ENCODE measurements at regions not wholly inside any gene's neighbourhood (a gene's known extent, or its start where the extent isn't known, plus 50 kb on each side); places are given as distances from the start of the nearest gene placed in this dataset.

GRCh38 chr19:29326351-29326750 is 113.4 kb upstream of the UQCRFS1 start:
- Histone ChIP-seq H2BK12ac (ENCODE audit: low read length) (no peak overlapping the region), H2AFZ (ENCODE audit: low read length) (no peak overlapping the region), H3K79me1 (ENCODE audit: low read depth, low read length) (no peaks in the 10 kb centered on the region), H3K4me1 (ENCODE audit: control insufficient read depth in 2 of 2, insufficient read depth in 1 of 2, low read depth in 1 of 2, low read length in 2 of 2) (no peaks in the 10 kb centered on the region), H3K4me2 (ENCODE audit: insufficient read depth, low read length, poor library complexity, severe bottlenecking) (no peak overlapping the region), H3K27ac (replicated peaks; ENCODE audit: low read length) (no peak overlapping the region), H3K9me3 (replicated peaks in 1 of 2; ENCODE audit: control insufficient read depth in 2 of 2, insufficient read depth in 1 of 2, low read depth in 1 of 2, low read length in 2 of 2) (peaks cover 0 to 2% of the 10 kb centered on the region in 2 donors), H2BK120ac (ENCODE audit: low read depth, low read length) (no peak overlapping the region), H4K8ac (ENCODE audit: low read depth, low read length) (no peak overlapping the region), H3K4ac (ENCODE audit: low read length) (no peak overlapping the region), H2BK15ac (ENCODE audit: low read length) (no peak overlapping the region), H2BK5ac (ENCODE audit: low read length) (no peak overlapping the region), H3K18ac (ENCODE audit: low read length) (no peak overlapping the region), H3K9ac (ENCODE audit: low read depth, low read length, poor library complexity) (no peak overlapping the region), H3K23ac (ENCODE audit: low read depth, low read length, poor library complexity) (no peak overlapping the region), H3K36me3 (replicated peaks in 1 of 2; ENCODE audit: control insufficient read depth in 2 of 2, insufficient read depth in 2 of 2, low read length in 2 of 2) (no peaks in the 10 kb centered on the region), H4K91ac (ENCODE audit: low read depth, low read length, poor library complexity) (no peak overlapping the region), H3K4me3 (ENCODE audit: low read length in 2 of 2) (no peak overlapping the region), H3K14ac (ENCODE audit: low read length) (no peak overlapping the region), H3K27me3 (ENCODE audit: control insufficient read depth in 3 of 3, insufficient read depth in 3 of 3, low read depth in 1 of 3, low read length in 3 of 3) (peaks cover 0 to 9% (median 0%) of the 10 kb centered on the region in 3 experiments), H2AK5ac (ENCODE audit: low read depth, low read length) (no peak overlapping the region)
- WGBS, 2 donors (ENCODE audit: extremely low coverage in 2 of 2, insufficient read length in 2 of 2, insufficient replicate concordance in 1 of 2): no CpG with 5 or more reads among the region's 4 CpGs
- no peak for DNase-seq (ENCODE audit: low spot score)

GRCh38 chr19:29326849-29327840 is 114.2 kb upstream of the UQCRFS1 start:
- no peak overlapping the region for H3K4me2 ChIP-seq (ENCODE audit: insufficient read depth, low read length, poor library complexity, severe bottlenecking)
- H2BK5ac ChIP-seq (ENCODE audit: low read length): no peak overlapping the region
- H2BK120ac ChIP-seq (ENCODE audit: low read depth, low read length): no peak overlapping the region
- WGBS, 2 donors (ENCODE audit: extremely low coverage in 2 of 2, insufficient read length in 2 of 2, insufficient replicate concordance in 1 of 2): no CpG with 5 or more reads among the region's 14 CpGs
- H4K91ac ChIP-seq (ENCODE audit: low read depth, low read length, poor library complexity): no peak overlapping the region
- no peak overlapping the region for H2AK5ac ChIP-seq (ENCODE audit: low read depth, low read length)
- H2BK15ac ChIP-seq (ENCODE audit: low read length): no peak overlapping the region
- H3K36me3 ChIP-seq (replicated peaks in 1 of 2; ENCODE audit: control insufficient read depth in 2 of 2, insufficient read depth in 2 of 2, low read length in 2 of 2): no peaks in the 10 kb centered on the region
- peaks cover 0 to 9% (median 0%) of the 10 kb centered on the region in 3 experiments for H3K27me3 ChIP-seq (ENCODE audit: control insufficient read depth in 3 of 3, insufficient read depth in 3 of 3, low read depth in 1 of 3, low read length in 3 of 3)
- peaks cover 0 to 2% of the 10 kb centered on the region in 2 donors for H3K9me3 ChIP-seq (replicated peaks in 1 of 2; ENCODE audit: control insufficient read depth in 2 of 2, insufficient read depth in 1 of 2, low read depth in 1 of 2, low read length in 2 of 2)
- H3K9ac ChIP-seq (ENCODE audit: low read depth, low read length, poor library complexity): peak overlapping the region; percentile 18
- no peaks in the 10 kb centered on the region for H3K4me1 ChIP-seq (ENCODE audit: control insufficient read depth in 2 of 2, insufficient read depth in 1 of 2, low read depth in 1 of 2, low read length in 2 of 2)
- no peak overlapping the region for H3K14ac ChIP-seq (ENCODE audit: low read length)
- DNase-seq (ENCODE audit: low spot score): no peak
- H3K4ac ChIP-seq (ENCODE audit: low read length): no peak overlapping the region
- H3K4me3 ChIP-seq (ENCODE audit: low read length in 2 of 2): no peak overlapping the region
- H3K18ac ChIP-seq (ENCODE audit: low read length): no peak overlapping the region
- H3K23ac ChIP-seq (ENCODE audit: low read depth, low read length, poor library complexity): no peak overlapping the region
- no peaks in the 10 kb centered on the region for H3K79me1 ChIP-seq (ENCODE audit: low read depth, low read length)
- H2BK12ac ChIP-seq (ENCODE audit: low read length): no peak overlapping the region
- no peak overlapping the region for H3K27ac ChIP-seq (replicated peaks; ENCODE audit: low read length)
- no peak overlapping the region for H4K8ac ChIP-seq (ENCODE audit: low read depth, low read length)
- no peak overlapping the region for H2AFZ ChIP-seq (ENCODE audit: low read length)

- H2BK5ac ChIP-seq (ENCODE audit: low read length): no peak overlapping the region
- no peak overlapping the region for H3K4ac ChIP-seq (ENCODE audit: low read length)
- H2BK15ac ChIP-seq (ENCODE audit: low read length): no peak overlapping the region
- no CpG with 5 or more reads among the region's 2 CpGs for WGBS, 2 donors (ENCODE audit: extremely low coverage in 2 of 2, insufficient read length in 2 of 2, insufficient replicate concordance in 1 of 2)
- peaks cover 0 to 3% (median 0%) of the 10 kb centered on the region in 3 experiments for H3K27me3 ChIP-seq (ENCODE audit: control insufficient read depth in 3 of 3, insufficient read depth in 3 of 3, low read depth in 1 of 3, low read length in 3 of 3)
- no peaks in the 10 kb centered on the region for H3K4me1 ChIP-seq (ENCODE audit: control insufficient read depth in 2 of 2, insufficient read depth in 1 of 2, low read depth in 1 of 2, low read length in 2 of 2)
- H3K27ac ChIP-seq (replicated peaks; ENCODE audit: low read length): no peak overlapping the region
- H3K9me3 ChIP-seq (replicated peaks in 1 of 2; ENCODE audit: control insufficient read depth in 2 of 2, insufficient read depth in 1 of 2, low read depth in 1 of 2, low read length in 2 of 2): peaks cover 0 to 2% of the 10 kb centered on the region in 2 donors
- H3K4me2 ChIP-seq (ENCODE audit: insufficient read depth, low read length, poor library complexity, severe bottlenecking): no peak overlapping the region
- no peak overlapping the region for H4K8ac ChIP-seq (ENCODE audit: low read depth, low read length)
- no peak overlapping the region for H3K18ac ChIP-seq (ENCODE audit: low read length)
- no peak overlapping the region for H3K9ac ChIP-seq (ENCODE audit: low read depth, low read length, poor library complexity)
- no peak overlapping the region for H4K91ac ChIP-seq (ENCODE audit: low read depth, low read length, poor library complexity)
- no peaks in the 10 kb centered on the region for H3K79me1 ChIP-seq (ENCODE audit: low read depth, low read length)
- no peak for DNase-seq (ENCODE audit: low spot score)
- no peak overlapping the region for H3K23ac ChIP-seq (ENCODE audit: low read depth, low read length, poor library complexity)
- H2AFZ ChIP-seq (ENCODE audit: low read length): no peak overlapping the region
- H3K36me3 ChIP-seq (replicated peaks in 1 of 2; ENCODE audit: control insufficient read depth in 2 of 2, insufficient read depth in 2 of 2, low read length in 2 of 2): no peaks in the 10 kb centered on the region
- H2BK12ac ChIP-seq (ENCODE audit: low read length): no peak overlapping the region
- H2AK5ac ChIP-seq (ENCODE audit: low read depth, low read length): no peak overlapping the region
- no peak overlapping the region for H3K4me3 ChIP-seq (ENCODE audit: low read length in 2 of 2)
- H2BK120ac ChIP-seq (ENCODE audit: low read depth, low read length): no peak overlapping the region
- H3K14ac ChIP-seq (ENCODE audit: low read length): no peak overlapping the region
Observed at GRCh38 chr19:29328586-29328985, 115.6 kb upstream of the UQCRFS1 start.

GRCh38 chr19:29329460-29330134 is 116.6 kb upstream of the UQCRFS1 start:
- H3K18ac ChIP-seq (ENCODE audit: low read length): no peak overlapping the region
- no peak overlapping the region for H3K14ac ChIP-seq (ENCODE audit: low read length)
- DNase-seq (ENCODE audit: low spot score): peak; percentile 54
- no peak overlapping the region for H4K91ac ChIP-seq (ENCODE audit: low read depth, low read length, poor library complexity)
- H3K36me3 ChIP-seq (replicated peaks in 1 of 2; ENCODE audit: control insufficient read depth in 2 of 2, insufficient read depth in 2 of 2, low read length in 2 of 2): no peaks in the 10 kb centered on the region
- no peak overlapping the region for H3K4me3 ChIP-seq (ENCODE audit: low read length in 2 of 2)
- no peaks in the 10 kb centered on the region for H3K27me3 ChIP-seq (ENCODE audit: control insufficient read depth in 3 of 3, insufficient read depth in 3 of 3, low read depth in 1 of 3, low read length in 3 of 3)
- H3K9me3 ChIP-seq (replicated peaks in 1 of 2; ENCODE audit: control insufficient read depth in 2 of 2, insufficient read depth in 1 of 2, low read depth in 1 of 2, low read length in 2 of 2): peaks cover 0 to 2% of the 10 kb centered on the region in 2 donors
- no peak overlapping the region for H2BK120ac ChIP-seq (ENCODE audit: low read depth, low read length)
- no peak overlapping the region for H2BK15ac ChIP-seq (ENCODE audit: low read length)
- no peak overlapping the region for H3K4ac ChIP-seq (ENCODE audit: low read length)
- H4K8ac ChIP-seq (ENCODE audit: low read depth, low read length): no peak overlapping the region
- no peak overlapping the region for H2BK5ac ChIP-seq (ENCODE audit: low read length)
- H2BK12ac ChIP-seq (ENCODE audit: low read length): no peak overlapping the region
- no peaks in the 10 kb centered on the region for H3K4me1 ChIP-seq (ENCODE audit: control insufficient read depth in 2 of 2, insufficient read depth in 1 of 2, low read depth in 1 of 2, low read length in 2 of 2)
- H3K9ac ChIP-seq (ENCODE audit: low read depth, low read length, poor library complexity): no peak overlapping the region
- H3K27ac ChIP-seq (replicated peaks; ENCODE audit: low read length): no peak overlapping the region
- H3K4me2 ChIP-seq (ENCODE audit: insufficient read depth, low read length, poor library complexity, severe bottlenecking): no peak overlapping the region
- H2AFZ ChIP-seq (ENCODE audit: low read length): no peak overlapping the region
- WGBS, 2 donors (ENCODE audit: extremely low coverage in 2 of 2, insufficient read length in 2 of 2, insufficient replicate concordance in 1 of 2): no CpG with 5 or more reads among the region's 5 CpGs
- no peaks in the 10 kb centered on the region for H3K79me1 ChIP-seq (ENCODE audit: low read depth, low read length)
- no peak overlapping the region for H2AK5ac ChIP-seq (ENCODE audit: low read depth, low read length)
- H3K23ac ChIP-seq (ENCODE audit: low read depth, low read length, poor library complexity): no peak overlapping the region

Data from neuronal stem cell (in vitro differentiated cells).